SK-N-SH (cell line): ENCODE measurements at regions not wholly inside any gene's neighbourhood (a gene's known extent, or its start where the extent isn't known, plus 50 kb on each side); places are given as distances from the start of the nearest gene placed in this dataset.

Experiments
- CTCF ChIA-PET: fragments of 300-600, 350-600 bp; formaldehyde crosslinking; extraction: SDS; loops from one replicate; lab custom pipeline; 2021; lab: Yijun Ruan, JAX
- POLR2A ChIA-PET: fragments of 350-600 bp; sonication (Branson Sonifier 250); formaldehyde crosslinking; extraction: SDS; loops from one replicate; lab custom pipeline; 2020; ENCODE audit warnings: antibody characterized with exemption, inconsistent platforms; lab: Yijun Ruan, JAX
- DNase-seq: peaks from one replicate; pipeline ENCODE4 v3.0.0; 2012
- H2AFZ ChIP-seq: fragments of 200-600 bp; sonication (generic); 2 replicates; pipeline ENCODE4 v1.8.1; 2016; ENCODE audit warnings: antibody characterized with exemption, mild to moderate bottlenecking, low read depth
- H3F3A ChIP-seq: fragments of 200-600 bp; sonication (generic); replicated peaks from 2 replicates; pipeline ENCODE3; 2016; ENCODE audit warnings: antibody characterized with exemption, mild to moderate bottlenecking; ENCODE audit not compliant: insufficient read depth
- H3K27ac ChIP-seq, 2 experiments: fragments of 200-500 bp in 1 of 2; fragments of 200-600 bp in 1 of 2; sonication (Bioruptor generic) in 1 of 2; sonication (generic), shearing (Covaris generic) in 1 of 2; 2 replicates each; pipeline versions ENCODE4 v1.5.1 to v1.6.1; 2014 to 2016; ENCODE audit warnings: low read depth in 2 of 2, inconsistent platforms in 1 of 2, low read length in 1 of 2, mild to moderate bottlenecking in 1 of 2, mixed read lengths in 1 of 2
- H3K27me3 ChIP-seq: fragments of 200-600 bp; sonication (generic), shearing (Covaris generic); 2 replicates; pipeline ENCODE4 v1.6.1; 2016; ENCODE audit warnings: mixed run types; ENCODE audit not compliant: insufficient read depth
- H3K36me3 ChIP-seq, 2 experiments: fragments of 200-500 bp in 1 of 2; fragments of 200-600 bp in 1 of 2; sonication (Bioruptor generic) in 1 of 2; sonication (generic) in 1 of 2; replicated peaks in 1 of 2; 2 replicates each; pipeline versions ENCODE3 to v1.5.1; 2014 to 2016; ENCODE audit warnings: low read length in 1 of 2, mild to moderate bottlenecking in 1 of 2; ENCODE audit not compliant: insufficient read depth in 2 of 2, control insufficient read depth in 1 of 2
- H3K4me1 ChIP-seq, 2 experiments: fragments of 200-500 bp in 1 of 2; fragments of 200-600 bp in 1 of 2; sonication (Bioruptor generic) in 1 of 2; sonication (generic), shearing (Covaris generic) in 1 of 2; 2 replicates each; pipeline versions ENCODE4 v1.5.1 to v1.6.1; 2014 to 2016; ENCODE audit warnings: low read depth in 1 of 2, low read length in 1 of 2, mixed run types in 1 of 2; ENCODE audit not compliant: insufficient read depth in 2 of 2, control insufficient read depth in 1 of 2
- H3K4me2 ChIP-seq: fragments of 200-600 bp; sonication (generic), shearing (Covaris generic); 2 replicates; pipeline ENCODE4 v1.6.1; 2017; ENCODE audit warnings: mixed run types
- H3K4me3 ChIP-seq, 2 experiments: fragments of 200-500 bp in 1 of 2; fragments of 200-600 bp in 1 of 2; sonication (Bioruptor generic) in 1 of 2; sonication (generic), shearing (Covaris generic) in 1 of 2; 2 replicates each; pipeline versions ENCODE4 v1.5.1 to v1.8.1; 2014 to 2016; ENCODE audit warnings: low read depth in 2 of 2, inconsistent platforms in 1 of 2, low read length in 1 of 2, mild to moderate bottlenecking in 1 of 2, mixed read lengths in 1 of 2, moderate library complexity in 1 of 2
- H3K79me2 ChIP-seq: fragments of 200-600 bp; sonication (generic); 2 replicates; pipeline ENCODE4 v1.8.1; 2017; ENCODE audit warnings: mild to moderate bottlenecking; ENCODE audit not compliant: insufficient read depth
- H3K9ac ChIP-seq: fragments of 200-600 bp; sonication (generic); 2 replicates; pipeline ENCODE4 v1.6.1; 2017; ENCODE audit warnings: mixed run types
- H3K9me2 ChIP-seq: fragments of 200-600 bp; sonication (generic); 2 replicates; pipeline ENCODE4 v1.6.1; 2017; ENCODE audit warnings: mixed run types
- H3K9me3 ChIP-seq: fragments of 200-600 bp; sonication (generic); 2 replicates; pipeline ENCODE4 v1.6.1; 2017; ENCODE audit warnings: mixed run types, mild to moderate bottlenecking, moderate library complexity
- H4K20me1 ChIP-seq: fragments of 200-600 bp; sonication (generic); 2 replicates; pipeline ENCODE4 v1.6.1; 2017; ENCODE audit warnings: mild to moderate bottlenecking, mixed run types; ENCODE audit not compliant: insufficient read depth
- CHD2 ChIP-seq: fragments of 150-350 bp; IDR thresholded peaks from 2 replicates; pipeline ENCODE4 v1.6.1; 2018; ENCODE audit warnings: low read length; ENCODE audit not compliant: partially characterized antibody
- EP300 ChIP-seq, 2 experiments: IDR thresholded peaks; 2 replicates each; pipeline versions ENCODE4 v1.4.0 to v1.6.1; 2012; ENCODE audit warnings: borderline replicate concordance in 1 of 2, low read depth in 1 of 2, low read length in 1 of 2
- EZH2phosphoT487 ChIP-seq: fragments of 200-600 bp; sonication (generic); IDR thresholded peaks from 2 replicates; pipeline ENCODE4 v1.6.1; 2017; ENCODE audit warnings: low read depth, mixed run types, mild to moderate bottlenecking, antibody characterized with exemption, moderate library complexity, borderline replicate concordance
- FOXJ3 ChIP-seq: sonication (generic); formaldehyde crosslinking; IDR thresholded peaks from 2 replicates; pipeline ENCODE4 v1.5.1; 2020; ENCODE audit warnings: mild to moderate bottlenecking, missing genetic modification reagents
- FOXM1 ChIP-seq: IDR thresholded peaks from 2 replicates; pipeline ENCODE4 v1.4.0; 2012; ENCODE audit warnings: low read depth, mild to moderate bottlenecking
- JUND ChIP-seq: IDR thresholded peaks from 2 replicates; pipeline ENCODE4 v1.4.0; 2012
- MXI1 ChIP-seq: IDR thresholded peaks from 2 replicates; pipeline ENCODE4 v1.6.1; 2012; ENCODE audit warnings: mild to moderate bottlenecking, low read depth, low read length, improper control_type of control experiment
- NFIC ChIP-seq: IDR thresholded peaks from 2 replicates; pipeline ENCODE4 v1.4.0; 2012; ENCODE audit warnings: borderline replicate concordance
- RFX5 ChIP-seq: IDR thresholded peaks from 2 replicates; pipeline ENCODE4 v1.6.1; 2012; ENCODE audit warnings: mild to moderate bottlenecking, improper control_type of control experiment, low read length
- RXRA ChIP-seq: IDR thresholded peaks from 2 replicates; pipeline ENCODE4 v1.4.0; 2012; ENCODE audit warnings: low read depth, mild to moderate bottlenecking, borderline replicate concordance
- SMC3 ChIP-seq: IDR thresholded peaks from 2 replicates; pipeline ENCODE4 v1.6.1; 2012; ENCODE audit warnings: low read depth, low read length, improper control_type of control experiment
- TAF1 ChIP-seq: IDR thresholded peaks from 2 replicates; pipeline ENCODE4 v1.6.1; 2012; ENCODE audit warnings: low read depth, mild to moderate bottlenecking, low read length, moderate library complexity, borderline replicate concordance
- TCF12 ChIP-seq: IDR thresholded peaks from 2 replicates; pipeline ENCODE4 v1.4.0; 2012
- USF1 ChIP-seq: IDR thresholded peaks from 2 replicates; pipeline ENCODE4 v1.4.0; 2012; ENCODE audit warnings: low read depth, borderline replicate concordance
- YY1 ChIP-seq: IDR thresholded peaks from 2 replicates; pipeline ENCODE4 v1.4.0; 2012; ENCODE audit warnings: low read depth, mild to moderate bottlenecking
- WGBS: methylation state at CpG from one replicate; pipeline ENCODE4 v1.1.6; 2017; ENCODE audit warnings: low lambda C conversion rate; 5-methylcytosine and 5-hydroxymethylcytosine counted together
- TF ChIP-seq, protein P1 (sequence below): IDR thresholded peaks from 2 replicates; pipeline ENCODE4 v1.4.0; 2012; ENCODE audit warnings: low read depth, borderline replicate concordance
- TF ChIP-seq, protein P2 (sequence below): IDR thresholded peaks from 2 replicates; pipeline ENCODE4 v1.4.0; 2012; ENCODE audit warnings: low read depth
- TF ChIP-seq, protein P3 (sequence below): IDR thresholded peaks from 2 replicates; pipeline ENCODE4; 2012

DNA sequence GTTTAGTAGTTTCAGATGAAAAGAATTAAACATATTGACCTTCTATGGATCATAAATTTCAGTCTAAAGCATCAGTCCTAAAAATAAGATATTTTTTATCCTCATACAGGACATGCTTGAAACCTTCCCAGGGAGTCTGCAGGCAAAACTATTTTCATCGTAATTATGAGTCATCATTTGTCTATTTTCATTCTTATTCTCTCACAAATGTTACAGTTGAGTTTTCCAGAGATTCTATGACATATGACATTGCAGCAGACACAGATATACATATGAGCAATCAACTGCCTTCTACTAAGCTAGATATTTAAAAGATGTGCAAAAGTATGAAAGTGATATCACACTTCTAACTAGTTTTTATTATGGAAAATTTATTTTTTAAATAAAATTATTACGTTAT, 398.0 kb downstream of the MAGEB5 start:
- H3K79me2 ChIP-seq, result no peaks in the 10 kb centered on the region
- no peak overlapping the region for H3K4me3 ChIP-seq
- no peaks in the 10 kb centered on the region for H3K9me2 ChIP-seq
- TF ChIP-seq YY1, result no peak
- TF ChIP-seq, protein P1, sequence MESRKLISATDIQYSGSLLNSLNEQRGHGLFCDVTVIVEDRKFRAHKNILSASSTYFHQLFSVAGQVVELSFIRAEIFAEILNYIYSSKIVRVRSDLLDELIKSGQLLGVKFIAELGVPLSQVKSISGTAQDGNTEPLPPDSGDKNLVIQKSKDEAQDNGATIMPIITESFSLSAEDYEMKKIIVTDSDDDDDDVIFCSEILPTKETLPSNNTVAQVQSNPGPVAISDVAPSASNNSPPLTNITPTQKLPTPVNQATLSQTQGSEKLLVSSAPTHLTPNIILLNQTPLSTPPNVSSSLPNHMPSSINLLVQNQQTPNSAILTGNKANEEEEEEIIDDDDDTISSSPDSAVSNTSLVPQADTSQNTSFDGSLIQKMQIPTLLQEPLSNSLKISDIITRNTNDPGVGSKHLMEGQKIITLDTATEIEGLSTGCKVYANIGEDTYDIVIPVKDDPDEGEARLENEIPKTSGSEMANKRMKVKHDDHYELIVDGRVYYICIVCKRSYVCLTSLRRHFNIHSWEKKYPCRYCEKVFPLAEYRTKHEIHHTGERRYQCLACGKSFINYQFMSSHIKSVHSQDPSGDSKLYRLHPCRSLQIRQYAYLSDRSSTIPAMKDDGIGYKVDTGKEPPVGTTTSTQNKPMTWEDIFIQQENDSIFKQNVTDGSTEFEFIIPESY, result no peak
- no peak for TF ChIP-seq RXRA
- no peak for TF ChIP-seq MXI1
- no peak for TF ChIP-seq SMC3
- TF ChIP-seq, protein P2, sequence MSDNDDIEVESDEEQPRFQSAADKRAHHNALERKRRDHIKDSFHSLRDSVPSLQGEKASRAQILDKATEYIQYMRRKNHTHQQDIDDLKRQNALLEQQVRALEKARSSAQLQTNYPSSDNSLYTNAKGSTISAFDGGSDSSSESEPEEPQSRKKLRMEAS, result no peak
- TF ChIP-seq USF1, result no peak
- no peak for TF ChIP-seq EP300 (IDR thresholded peaks at IDR 0.05; ENCODE audit: borderline replicate concordance in 1 of 2, low read depth in 1 of 2, low read length in 1 of 2)
- no peak for TF ChIP-seq RFX5
- TF ChIP-seq CHD2, result no peak
- no peak for TF ChIP-seq FOXM1
- no peak for TF ChIP-seq EZH2phosphoT487
- TF ChIP-seq, protein P3, sequence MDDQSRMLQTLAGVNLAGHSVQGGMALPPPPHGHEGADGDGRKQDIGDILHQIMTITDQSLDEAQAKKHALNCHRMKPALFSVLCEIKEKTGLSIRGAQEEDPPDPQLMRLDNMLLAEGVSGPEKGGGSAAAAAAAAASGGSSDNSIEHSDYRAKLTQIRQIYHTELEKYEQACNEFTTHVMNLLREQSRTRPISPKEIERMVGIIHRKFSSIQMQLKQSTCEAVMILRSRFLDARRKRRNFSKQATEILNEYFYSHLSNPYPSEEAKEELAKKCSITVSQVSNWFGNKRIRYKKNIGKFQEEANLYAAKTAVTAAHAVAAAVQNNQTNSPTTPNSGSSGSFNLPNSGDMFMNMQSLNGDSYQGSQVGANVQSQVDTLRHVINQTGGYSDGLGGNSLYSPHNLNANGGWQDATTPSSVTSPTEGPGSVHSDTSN, result no peak
- TF ChIP-seq FOXJ3 (CRISPR knock-in tag), result no peak
- no peak for TF ChIP-seq TCF12
- no peak for TF ChIP-seq TAF1
- TF ChIP-seq NFIC, result no peak
- TF ChIP-seq JUND, result no peak
- no peaks in the 10 kb centered on the region for H3F3A ChIP-seq
- H3K36me3 ChIP-seq, result no peaks in the 10 kb centered on the region
- no peak overlapping the region for H3K4me2 ChIP-seq
- POLR2A ChIA-PET, result no interaction called here
- no peaks in the 10 kb centered on the region for H3K27me3 ChIP-seq
- H2AFZ ChIP-seq, result no peak overlapping the region
- no peak overlapping the region for H3K9ac ChIP-seq
- H3K4me1 ChIP-seq, result no peaks in the 10 kb centered on the region
- H3K9me3 ChIP-seq, result no peaks in the 10 kb centered on the region; the same call in 1 of the 2 replicates
- H4K20me1 ChIP-seq, result no peaks in the 10 kb centered on the region
- no peak for DNase-seq
- 4% methylated on average over 2 of the region's 2 CpGs for WGBS
- no peak overlapping the region for H3K27ac ChIP-seq
- CTCF ChIA-PET, result no interaction called here
